KOPT-K1 (cell line): ENCODE measurements at regions not wholly inside any gene's neighbourhood (a gene's known extent, or its start where the extent isn't known, plus 50 kb on each side); places are given as distances from the start of the nearest gene placed in this dataset.
A peak's percentile ranks its signal among the peaks of the same experiment; 100 is the strongest.

Experiments used
- H3K27ac ChIP-seq: fragments of 200-600 bp; sonication (generic); 2 replicates; pipeline ENCODE4 v1.5.1; 2016; ENCODE audit warnings: antibody characterized with exemption, mild to moderate bottlenecking, low read depth, low read length; ENCODE audit not compliant: poor library complexity, severe bottlenecking
- H3K36me3 ChIP-seq: fragments of 200-600 bp; sonication (generic); 2 replicates; pipeline ENCODE4 v1.5.1; 2017; ENCODE audit warnings: antibody characterized with exemption, mild to moderate bottlenecking, low read length, moderate library complexity; ENCODE audit not compliant: insufficient read depth
- H3K9me3 ChIP-seq: fragments of 200-600 bp; sonication (generic); 2 replicates; pipeline ENCODE4 v1.5.1; 2017; ENCODE audit warnings: antibody characterized with exemption, low read length, mild to moderate bottlenecking; ENCODE audit not compliant: insufficient read depth, poor library complexity, severe bottlenecking

DNA sequence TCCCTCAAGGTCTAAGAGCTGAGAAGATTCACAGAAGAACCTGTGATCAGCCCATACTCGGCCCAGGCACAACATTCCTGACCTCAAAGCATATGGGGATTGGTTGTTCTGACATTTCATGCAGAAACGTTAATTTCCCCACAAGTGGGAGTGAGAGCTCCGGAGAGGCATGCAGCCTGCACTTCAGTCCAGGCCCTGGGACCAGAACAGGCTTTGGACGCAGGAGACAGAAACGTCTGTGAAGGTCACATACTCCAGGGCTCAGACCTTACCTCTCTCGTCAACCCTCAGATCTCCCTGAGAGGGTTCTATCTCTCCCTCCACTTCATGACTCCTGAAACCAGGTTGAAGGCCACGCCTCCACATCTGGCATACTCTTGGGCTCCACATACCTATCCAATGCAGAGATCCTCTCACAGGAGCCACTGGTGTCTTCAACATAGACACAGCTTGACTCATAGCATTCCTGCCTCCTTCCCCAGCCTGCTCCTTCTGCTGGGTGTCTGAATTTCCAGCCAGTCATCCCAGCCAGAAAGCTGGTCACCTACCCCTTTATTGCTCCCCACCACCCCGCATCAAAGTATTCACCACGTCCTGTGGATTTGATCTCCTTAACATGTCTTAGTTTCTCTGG lies 149.2 kb downstream of the OMA1 start:
- H3K36me3 ChIP-seq: no peaks in the 10 kb centered on the region
- H3K9me3 ChIP-seq: no peaks in the 10 kb centered on the region
- no peak overlapping the region for H3K27ac ChIP-seq

DNA sequence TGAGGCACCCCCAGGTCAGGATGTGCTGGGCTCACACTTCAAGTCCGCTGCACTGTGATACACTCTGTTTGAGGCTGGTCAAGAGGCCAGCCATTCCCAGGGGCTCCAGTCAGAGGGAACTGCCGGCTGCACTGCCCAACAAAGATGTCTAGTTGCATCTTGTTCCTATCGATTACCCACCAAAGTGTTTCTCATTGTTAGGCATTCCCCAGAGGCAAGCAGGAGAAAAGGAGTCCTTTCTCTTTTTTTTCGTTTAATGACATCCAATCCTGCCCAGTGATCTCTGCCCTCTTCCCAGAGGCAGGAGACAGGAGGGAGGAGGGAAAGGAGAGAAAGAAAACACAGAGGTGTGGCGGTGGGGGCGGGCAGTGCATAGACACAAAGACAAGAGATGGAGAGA lies 150.4 kb downstream of the OMA1 start:
- Histone ChIP-seq H3K9me3 (no peaks in the 10 kb centered on the region), H3K36me3 (no peaks in the 10 kb centered on the region), H3K27ac (no peak overlapping the region)

DNA sequence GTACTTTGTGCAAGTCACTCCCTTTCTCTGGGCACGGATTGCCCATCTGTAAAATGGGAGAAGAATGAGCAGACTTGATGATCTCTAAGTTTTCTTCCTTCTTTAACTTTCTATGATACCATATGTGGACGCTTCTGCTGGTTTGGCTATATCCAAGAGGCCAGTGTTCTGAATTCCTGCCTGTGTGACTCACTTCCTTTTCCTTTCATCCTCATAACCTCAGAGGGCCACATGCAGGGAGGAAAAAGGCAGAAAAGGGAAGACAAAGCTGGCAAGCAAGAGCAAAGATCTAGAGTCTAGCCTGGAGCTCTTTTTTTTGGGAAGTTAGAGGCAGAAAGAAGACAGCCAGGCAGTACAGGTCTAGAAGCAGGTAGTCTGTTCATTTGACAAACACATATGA lies 151.2 kb downstream of the OMA1 start:
- Histone ChIP-seq H3K27ac (no peak overlapping the region), H3K9me3 (no peaks in the 10 kb centered on the region), H3K36me3 (no peaks in the 10 kb centered on the region)

DNA sequence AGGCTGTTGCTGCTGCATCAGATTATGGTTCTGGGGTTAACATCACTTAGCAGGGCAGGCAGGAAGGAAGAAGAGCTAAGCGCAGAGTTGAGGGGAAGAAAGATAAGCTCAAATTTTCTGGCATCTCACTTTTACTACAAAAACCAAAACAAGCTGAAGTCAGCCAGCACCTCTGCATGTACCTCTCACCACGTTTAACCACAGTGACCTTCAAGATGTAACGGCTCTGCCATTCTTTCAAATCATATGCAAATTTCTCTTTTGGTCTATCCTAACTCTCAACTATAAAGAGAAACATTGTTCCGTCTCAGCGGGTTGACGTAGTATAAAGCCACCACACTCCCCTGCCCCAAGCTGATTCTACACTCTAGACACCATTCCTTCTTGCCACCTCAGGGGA lies 154.4 kb downstream of the OMA1 start:
- Histone ChIP-seq H3K9me3 (no peaks in the 10 kb centered on the region), H3K36me3 (no peaks in the 10 kb centered on the region), H3K27ac (peak overlapping the region; percentile 68)

DNA sequence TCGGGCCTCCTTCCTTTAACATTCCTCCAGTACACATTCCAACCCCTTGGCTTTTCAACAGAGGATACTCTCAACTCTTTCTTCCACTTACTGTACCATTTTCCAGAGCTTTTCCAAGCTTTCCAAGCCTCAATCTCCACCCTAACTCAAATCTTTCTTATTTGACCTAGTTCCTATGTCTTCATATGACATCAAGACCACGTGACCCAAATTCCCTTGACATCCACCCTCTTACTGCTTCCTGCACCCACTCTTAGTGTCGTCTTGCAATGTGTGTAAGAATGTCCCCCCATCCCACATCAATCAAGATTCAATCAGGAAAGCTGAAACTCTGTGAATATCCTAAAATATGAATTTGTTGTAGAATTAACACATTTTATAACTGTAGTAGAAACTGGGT lies 155.0 kb downstream of the OMA1 start:
- peak overlapping the region; percentile 68 for H3K27ac ChIP-seq
- no peaks in the 10 kb centered on the region for H3K36me3 ChIP-seq
- no peaks in the 10 kb centered on the region for H3K9me3 ChIP-seq

DNA sequence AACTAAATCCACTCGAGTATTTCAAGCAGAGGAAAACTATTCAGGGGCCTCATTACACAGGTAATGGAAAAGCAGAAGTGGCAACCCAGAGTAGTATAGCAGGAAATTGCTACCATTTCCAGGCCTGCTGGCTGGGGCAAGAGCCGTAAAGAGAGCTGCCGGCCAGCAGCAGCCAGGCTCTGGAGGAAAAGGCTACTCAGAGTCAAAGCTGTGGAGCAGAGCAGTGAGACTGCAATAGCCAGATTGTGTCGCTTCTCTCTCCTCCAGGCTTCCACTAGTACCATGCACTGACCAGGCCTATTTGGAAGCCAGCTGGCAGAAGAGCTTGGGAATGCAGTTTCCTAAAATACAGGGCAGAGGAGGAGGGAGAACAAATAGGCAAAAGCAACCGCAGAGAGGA lies 155.5 kb downstream of the OMA1 start:
- peak overlapping the region; percentile 68 for H3K27ac ChIP-seq
- no peaks in the 10 kb centered on the region for H3K9me3 ChIP-seq
- H3K36me3 ChIP-seq: no peaks in the 10 kb centered on the region

DNA sequence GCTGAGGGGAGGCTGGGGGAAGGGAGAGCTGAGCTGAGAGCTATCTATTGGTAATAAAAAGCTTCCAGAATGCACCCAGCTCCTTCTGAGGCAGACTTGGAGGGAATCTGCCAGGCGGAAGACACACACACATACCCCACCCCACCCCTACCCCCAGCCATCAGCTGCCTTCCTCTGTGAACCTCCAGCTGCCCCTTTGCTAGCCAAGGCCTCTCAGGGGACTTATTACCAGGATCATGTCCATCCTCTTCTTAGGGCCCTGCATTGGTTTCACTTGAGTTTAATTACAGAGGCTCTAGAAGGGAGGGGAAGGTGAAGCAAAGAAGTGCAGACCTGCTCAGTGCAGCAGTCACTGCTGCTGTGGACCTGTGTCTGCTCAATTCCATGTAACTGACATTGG lies 156.4 kb downstream of the OMA1 start:
- Histone ChIP-seq H3K36me3 (no peaks in the 10 kb centered on the region), H3K27ac (no peak overlapping the region), H3K9me3 (no peaks in the 10 kb centered on the region)

DNA sequence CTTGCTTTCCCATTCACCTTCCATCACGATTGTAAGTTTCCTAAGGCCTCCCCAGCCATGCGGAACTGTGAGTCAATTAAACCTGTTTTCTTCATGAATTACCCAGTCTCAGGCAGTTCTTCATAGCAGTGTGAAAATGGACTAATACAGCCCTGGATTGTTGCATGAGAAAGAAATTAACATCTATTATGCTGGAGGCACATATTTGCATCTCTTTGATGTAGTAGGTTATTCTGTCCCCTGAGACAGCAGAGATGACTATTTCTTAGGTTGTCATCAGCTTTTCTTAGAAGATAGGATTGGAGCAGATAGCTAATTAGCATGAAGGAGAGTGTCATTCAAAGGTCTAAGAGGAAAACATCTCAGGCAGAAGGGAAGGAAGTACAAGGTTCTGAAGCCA lies 166.2 kb downstream of the OMA1 start:
- H3K9me3 ChIP-seq: peaks cover 9% of the 10 kb centered on the region
- no peak overlapping the region for H3K27ac ChIP-seq
- no peaks in the 10 kb centered on the region for H3K36me3 ChIP-seq

DNA sequence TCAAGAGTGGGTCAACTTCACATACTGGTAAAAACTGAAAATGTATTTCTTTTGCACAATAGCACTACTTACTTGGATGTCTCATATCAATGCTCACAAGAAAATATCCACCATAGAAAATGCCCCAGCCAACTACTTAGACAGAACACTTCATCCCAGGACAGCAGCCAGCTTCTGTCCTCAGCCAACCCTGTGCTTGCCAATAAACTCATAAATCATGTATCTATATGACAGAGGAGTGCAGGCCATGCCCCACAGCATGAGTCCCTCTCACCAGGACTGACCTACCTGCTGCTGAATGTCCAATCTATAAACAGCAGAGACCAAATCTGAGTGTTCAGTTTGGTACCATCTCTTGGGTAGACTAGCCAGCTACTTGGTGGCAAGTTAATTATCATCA lies 179.3 kb downstream of the OMA1 start:
- Histone ChIP-seq H3K36me3 (no peaks in the 10 kb centered on the region), H3K27ac (no peak overlapping the region), H3K9me3 (peaks cover 14% of the 10 kb centered on the region)

DNA sequence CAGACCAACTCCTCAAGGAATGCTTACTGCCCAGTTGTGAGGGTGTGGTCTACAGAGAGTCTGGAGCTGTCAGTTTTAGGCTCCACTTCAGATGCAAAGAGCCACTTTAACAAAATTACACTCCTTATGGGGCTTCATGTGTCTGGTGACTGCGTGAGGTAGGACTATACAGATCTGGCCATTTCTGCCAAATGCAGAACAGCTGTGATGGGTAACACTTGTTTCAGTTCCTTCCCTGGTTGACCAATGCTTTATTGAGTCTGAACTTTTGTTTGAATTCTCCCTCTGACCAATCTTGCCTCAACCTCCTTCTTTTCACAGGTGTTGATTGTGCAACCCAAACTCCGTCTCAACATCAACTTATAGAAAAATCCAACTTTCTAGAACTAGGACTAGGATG lies 181.2 kb downstream of the OMA1 start:
- Histone ChIP-seq H3K9me3 (no peaks in the 10 kb centered on the region), H3K27ac (no peak overlapping the region), H3K36me3 (no peaks in the 10 kb centered on the region)

DNA sequence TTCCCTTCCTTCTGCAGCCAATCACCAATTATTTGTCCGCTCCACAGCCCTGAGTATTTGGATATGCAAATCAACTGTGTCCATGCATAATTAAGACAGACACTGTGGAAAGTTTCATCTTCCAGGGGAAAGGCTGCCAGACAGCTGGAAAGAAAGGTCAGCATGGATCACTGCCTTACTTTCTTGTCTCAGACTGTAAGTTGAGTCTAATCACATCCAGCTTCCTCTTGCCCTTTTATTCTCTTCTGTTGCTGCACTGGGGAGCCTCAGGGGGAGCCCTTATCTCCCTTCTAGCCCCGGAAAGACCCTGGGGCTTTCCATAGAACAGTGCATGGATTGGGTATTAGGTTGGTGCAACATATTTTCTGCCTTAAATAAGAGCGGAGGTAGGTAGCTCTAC lies 182.9 kb downstream of the OMA1 start:
- H3K9me3 ChIP-seq: no peaks in the 10 kb centered on the region
- H3K27ac ChIP-seq: no peak overlapping the region

DNA sequence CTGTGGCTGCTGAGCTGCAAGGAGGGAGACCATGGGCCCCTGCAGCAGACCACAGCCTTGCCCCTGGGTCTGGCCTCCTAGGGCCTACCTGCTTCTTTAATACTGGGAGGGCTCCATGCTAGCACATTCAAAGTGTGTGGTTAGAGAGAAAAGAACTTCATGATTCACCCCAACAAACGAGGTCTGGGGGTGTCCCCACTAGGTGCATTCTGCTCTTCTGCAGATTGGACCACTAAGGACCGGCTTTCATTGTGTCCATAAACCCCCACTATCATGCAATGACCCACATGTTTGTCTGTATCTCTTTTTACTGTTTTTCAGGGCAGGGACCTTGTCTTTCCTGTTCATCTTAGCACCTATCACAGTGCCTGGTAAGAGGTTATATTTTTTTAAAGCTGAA lies 185.4 kb downstream of the OMA1 start:
- Histone ChIP-seq H3K9me3 (no peaks in the 10 kb centered on the region), H3K36me3 (no peaks in the 10 kb centered on the region), H3K27ac (no peak overlapping the region)

More for the DNA sequence above, 182.9 kb downstream of the OMA1 start:
- H3K36me3 ChIP-seq: no peaks in the 10 kb centered on the region

DNA sequence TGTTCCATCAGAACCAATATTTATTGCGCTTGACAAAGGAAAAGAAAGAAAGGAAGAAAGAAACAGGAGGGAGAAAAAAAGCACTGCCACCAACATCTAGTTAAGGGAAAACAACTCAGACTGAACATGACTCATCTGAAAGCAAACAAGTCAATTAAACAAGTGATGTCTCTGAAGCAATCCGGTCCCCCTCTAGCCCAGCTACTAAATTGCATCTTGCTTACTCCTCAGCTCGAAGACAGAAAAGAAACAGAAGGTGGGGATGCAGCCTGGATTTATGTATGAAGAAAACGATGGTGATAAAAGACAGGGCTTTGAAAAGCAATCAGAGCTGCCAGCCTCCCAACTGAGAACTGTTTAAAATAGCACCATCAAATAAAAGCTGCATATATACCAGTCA lies 188.2 kb downstream of the OMA1 start:
- Histone ChIP-seq H3K27ac (no peak overlapping the region), H3K36me3 (no peaks in the 10 kb centered on the region), H3K9me3 (no peaks in the 10 kb centered on the region)

DNA sequence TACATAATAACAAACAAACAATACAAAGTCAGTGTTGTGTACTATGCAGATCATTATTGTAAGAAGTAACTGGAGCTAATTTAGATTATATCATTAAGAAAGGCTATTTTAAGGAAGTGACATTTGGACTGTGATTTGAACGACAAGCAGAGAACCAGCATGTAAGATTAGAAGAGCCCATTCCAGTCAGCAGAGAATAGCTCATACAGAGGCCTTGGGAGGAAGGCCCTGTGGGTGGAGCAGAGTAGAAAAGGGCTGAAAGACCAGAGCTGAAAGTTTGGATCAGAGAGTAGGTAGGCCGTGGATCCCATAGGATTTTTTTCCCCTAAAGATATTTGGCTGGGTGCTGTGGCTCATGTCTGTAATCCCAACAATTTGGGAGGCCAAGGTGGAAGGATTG lies 190.1 kb downstream of the OMA1 start:
- no peaks in the 10 kb centered on the region for H3K36me3 ChIP-seq
- no peaks in the 10 kb centered on the region for H3K9me3 ChIP-seq
- H3K27ac ChIP-seq: no peak overlapping the region

DNA sequence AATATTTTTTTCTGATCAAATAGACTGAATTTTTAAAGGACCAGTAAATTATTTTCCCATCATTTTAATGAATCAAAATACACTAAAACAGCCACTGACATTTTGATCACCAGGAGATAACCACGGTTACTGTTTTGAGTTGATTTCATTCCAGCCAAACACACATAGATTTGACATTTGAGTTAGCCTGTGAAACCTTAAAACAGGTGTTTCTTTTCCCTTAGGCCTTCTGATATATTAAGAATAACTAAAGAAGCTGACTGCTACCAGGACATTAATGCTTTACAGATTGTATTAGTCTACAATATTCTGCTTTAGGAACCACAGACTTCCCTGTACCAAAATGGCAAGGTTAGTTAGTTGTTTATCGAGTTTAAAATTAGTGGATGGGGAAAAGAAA lies 193.4 kb downstream of the OMA1 start:
- H3K27ac ChIP-seq: no peak overlapping the region
- no peaks in the 10 kb centered on the region for H3K9me3 ChIP-seq
- no peaks in the 10 kb centered on the region for H3K36me3 ChIP-seq

DNA sequence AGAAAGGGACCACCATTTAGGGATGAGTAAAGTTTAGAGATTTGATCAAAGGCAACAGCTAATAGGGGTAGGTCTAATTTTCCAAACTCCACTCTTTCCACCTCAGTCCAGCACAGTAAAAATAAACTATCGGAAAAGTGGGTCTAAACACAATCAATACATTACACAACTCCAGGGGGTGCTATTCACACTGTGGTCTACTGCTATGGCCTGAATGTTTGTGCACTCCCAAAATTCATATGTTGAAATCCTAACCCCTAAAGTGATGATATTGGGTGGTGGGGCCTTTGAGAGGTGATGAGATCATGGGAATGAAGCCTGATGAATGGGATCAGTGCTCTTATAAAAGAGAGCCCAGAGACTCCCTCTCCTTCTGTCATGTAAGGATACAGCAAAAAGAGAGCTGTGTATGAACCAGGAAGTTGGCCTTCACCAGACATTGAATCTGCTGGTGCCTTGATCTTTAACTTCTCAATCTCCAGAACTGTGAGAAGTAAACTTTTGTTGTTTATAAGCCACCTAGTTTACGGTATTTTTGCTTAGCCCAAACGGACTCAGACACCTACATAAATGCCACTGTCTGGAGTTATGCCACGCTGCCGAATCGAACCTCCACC lies 193.9 kb downstream of the OMA1 start:
- Histone ChIP-seq H3K9me3 (no peaks in the 10 kb centered on the region), H3K36me3 (no peaks in the 10 kb centered on the region), H3K27ac (no peak overlapping the region)
